WTC11 (cell line): ENCODE measurements at regions not wholly inside any gene's neighbourhood (a gene's known extent, or its start where the extent isn't known, plus 50 kb on each side); places are given as distances from the start of the nearest gene placed in this dataset.

Source experiments
- ATAC-seq: fragments of 200-7000 bp; cut with Tn5 transposase; 2 replicates; pipeline ENCODE4 v1.10.0; 2021; ENCODE audit warnings: mild to moderate bottlenecking, moderate library complexity
- CTCF ChIA-PET: fragments of 300-600 bp; sonication (Branson Sonifier 250); formaldehyde crosslinking; loops from one replicate; lab custom pipeline; 2021; ENCODE audit warnings: antibody characterized with exemption; lab: Charles Lee
- POLR2A ChIA-PET: fragments of 350-600 bp; sonication (Branson Sonifier 250); formaldehyde crosslinking; loops from one replicate; lab custom pipeline; 2021; ENCODE audit warnings: antibody characterized with exemption; lab: Charles Lee
- DNase-seq: peaks from one replicate; pipeline ENCODE4 v3.0.0; 2021; ENCODE audit warnings: low spot score
- H3K27ac Mint-ChIP-seq: 2 replicates; pipeline ENCODE4 v1.8.0; 2021; ENCODE audit warnings: mixed read lengths
- H3K27me3 Mint-ChIP-seq: 2 replicates; pipeline ENCODE4 v1.8.0; 2021; ENCODE audit warnings: low read depth, mild to moderate bottlenecking, moderate library complexity, mixed read lengths
- H3K36me3 Mint-ChIP-seq: 2 replicates; pipeline ENCODE4 v1.8.0; 2021; ENCODE audit warnings: mixed read lengths
- H3K4me1 Mint-ChIP-seq: 2 replicates; pipeline ENCODE4 v1.8.0; 2022; ENCODE audit warnings: mixed read lengths
- H3K4me3 Mint-ChIP-seq: 2 replicates; pipeline ENCODE4 v1.8.0; 2021; ENCODE audit warnings: mild to moderate bottlenecking, moderate library complexity, mixed read lengths
- H3K9me3 Mint-ChIP-seq: 2 replicates; pipeline ENCODE4 v1.8.0; 2021; ENCODE audit warnings: mixed read lengths
- AR ChIP-seq: fragments of 250-450 bp; sonication (Bioruptor Pico); IDR thresholded peaks from 2 replicates; pipeline ENCODE4 v1.9.0; 2021; ENCODE audit warnings: mild to moderate bottlenecking
- CBFB ChIP-seq: sonication (generic); formaldehyde crosslinking; IDR thresholded peaks from 2 replicates; pipeline ENCODE4 v1.8.1; 2022; ENCODE audit warnings: mild to moderate bottlenecking, low read depth, missing genetic modification reagents
- ERG ChIP-seq: fragments of 250-450 bp; sonication (Bioruptor Pico); IDR thresholded peaks from 2 replicates; pipeline ENCODE4 v1.8.0; 2021; ENCODE audit warnings: mild to moderate bottlenecking
- ETV6 ChIP-seq: sonication (generic); formaldehyde crosslinking; IDR thresholded peaks from 2 replicates; pipeline ENCODE4 v1.8.1; 2022; ENCODE audit warnings: mild to moderate bottlenecking, missing genetic modification reagents
- FOXK1 ChIP-seq: sonication (generic); formaldehyde crosslinking; IDR thresholded peaks from 2 replicates; pipeline ENCODE4 v1.8.0; 2022; ENCODE audit warnings: mild to moderate bottlenecking, moderate library complexity, missing genetic modification reagents
- GABPB1 ChIP-seq: sonication (generic); formaldehyde crosslinking; IDR thresholded peaks from 2 replicates; pipeline ENCODE4 v1.8.1; 2023; ENCODE audit warnings: mild to moderate bottlenecking, missing genetic modification reagents
- HMGXB4 ChIP-seq: sonication (generic); formaldehyde crosslinking; IDR thresholded peaks from 2 replicates; pipeline ENCODE4 v1.8.1; 2023; ENCODE audit warnings: mild to moderate bottlenecking, moderate library complexity, missing genetic modification reagents
- IRF1 ChIP-seq: sonication (generic); formaldehyde crosslinking; IDR thresholded peaks from 2 replicates; pipeline ENCODE4 v1.8.0; 2023; ENCODE audit warnings: missing genetic modification reagents
- MAX ChIP-seq: sonication (generic); formaldehyde crosslinking; IDR thresholded peaks from 2 replicates; pipeline ENCODE4 v1.8.0; 2022; ENCODE audit warnings: mild to moderate bottlenecking, missing genetic modification reagents
- MYBL2 ChIP-seq: sonication (generic); formaldehyde crosslinking; IDR thresholded peaks from 2 replicates; pipeline ENCODE4 v1.8.1; 2023; ENCODE audit warnings: mild to moderate bottlenecking, moderate library complexity, missing genetic modification reagents
- NFE2L1 ChIP-seq: sonication (generic); formaldehyde crosslinking; IDR thresholded peaks from 2 replicates; pipeline ENCODE4 v1.8.1; 2023; ENCODE audit warnings: missing genetic modification reagents
- NFYB ChIP-seq: sonication (generic); formaldehyde crosslinking; conservative IDR thresholded peaks from 2 replicates; pipeline ENCODE4 v1.8.0; 2022; ENCODE audit warnings: low read depth, missing genetic modification reagents
- NR1H2 ChIP-seq: sonication (generic); formaldehyde crosslinking; IDR thresholded peaks from 2 replicates; pipeline ENCODE4 v1.9.0; 2021; ENCODE audit warnings: mild to moderate bottlenecking, moderate library complexity, missing genetic modification reagents
- NR2C2 ChIP-seq: sonication (generic); formaldehyde crosslinking; IDR thresholded peaks from 2 replicates; pipeline ENCODE4 v1.8.0; 2022; ENCODE audit warnings: mild to moderate bottlenecking, missing genetic modification reagents
- RORB ChIP-seq: fragments of 250-450 bp; sonication (Bioruptor Pico); IDR thresholded peaks from 2 replicates; pipeline ENCODE4 v1.9.0; 2021; ENCODE audit warnings: mild to moderate bottlenecking
- SP1 ChIP-seq: sonication (generic); formaldehyde crosslinking; conservative IDR thresholded peaks from 2 replicates; pipeline ENCODE4 v1.8.1; 2022; ENCODE audit warnings: missing genetic modification reagents
- TEAD1 ChIP-seq: sonication (generic); formaldehyde crosslinking; IDR thresholded peaks from 2 replicates; pipeline ENCODE4 v1.8.0; 2022; ENCODE audit warnings: mild to moderate bottlenecking, missing genetic modification reagents
- TEAD4 ChIP-seq: sonication (generic); formaldehyde crosslinking; IDR thresholded peaks from 2 replicates; pipeline ENCODE4 v1.8.0; 2022; ENCODE audit warnings: mild to moderate bottlenecking, missing genetic modification reagents
- ZNF263 ChIP-seq: sonication (generic); formaldehyde crosslinking; IDR thresholded peaks from 2 replicates; pipeline ENCODE4 v1.8.1; 2022; ENCODE audit warnings: low read depth, mild to moderate bottlenecking, moderate library complexity, missing genetic modification reagents
- ZNF512 ChIP-seq: sonication (generic); formaldehyde crosslinking; IDR thresholded peaks from 2 replicates; pipeline ENCODE4 v1.8.1; 2022; ENCODE audit warnings: missing genetic modification reagents, borderline replicate concordance

- ATAC-seq (no peak), DNase-seq (no peak)
- ChIA-PET CTCF (no interaction called here), POLR2A (no interaction called here)
- peaks cover 62% of the 10 kb centered on the region for H3K9me3 Mint-ChIP-seq
- H3K4me1 Mint-ChIP-seq: no peaks in the 10 kb centered on the region
- TF ChIP-seq TEAD4 (no peak), SP1 (CRISPR knock-in tag) (no peak), GABPB1 (no peak), ETV6 (CRISPR knock-in tag) (no peak)
- no peak overlapping the region for H3K4me3 Mint-ChIP-seq
- peaks cover 10% of the 10 kb centered on the region for H3K36me3 Mint-ChIP-seq
- no peaks in the 10 kb centered on the region; the same call in 1 of the 2 replicates for H3K27me3 Mint-ChIP-seq
- H3K27ac Mint-ChIP-seq: no peak overlapping the region
These were observed 181.8 kb upstream of the CCNH start for GRCh38 chr5:87594566-87594965.

GRCh38 chr5:87589587-87589986 is 176.9 kb upstream of the CCNH start:
- Mint-ChIP-seq H3K27me3 (no peaks in the 10 kb centered on the region), H3K4me3 (no peak overlapping the region), H3K9me3 (peaks cover 30% of the 10 kb centered on the region), H3K27ac (no peak overlapping the region), H3K36me3 (no peaks in the 10 kb centered on the region), H3K4me1 (peaks cover 15% of the 10 kb centered on the region)
- no peak for DNase-seq
- POLR2A ChIA-PET: no interaction called here
- CTCF ChIA-PET: no interaction called here
- no peak for TF ChIP-seq NR2C2 (CRISPR knock-in tag)
- no peak for TF ChIP-seq IRF1
- TF ChIP-seq CBFB (CRISPR knock-in tag): no peak
- no peak for TF ChIP-seq NFYB (CRISPR knock-in tag)
- no peak for TF ChIP-seq MYBL2
- TF ChIP-seq MAX: no peak
- TF ChIP-seq ZNF512 (CRISPR knock-in tag): no peak
- TF ChIP-seq ERG (CRISPR knock-in tag): no peak
- no peak for TF ChIP-seq ZNF263 (CRISPR knock-in tag)
- no peak for ATAC-seq

GRCh38 chr5:87588316-87588715 is 175.6 kb upstream of the CCNH start:
- H3K9me3 Mint-ChIP-seq: peaks cover 25% of the 10 kb centered on the region
- H3K27me3 Mint-ChIP-seq: no peaks in the 10 kb centered on the region
- H3K4me3 Mint-ChIP-seq: no peak overlapping the region
- ChIA-PET POLR2A (no interaction called here), CTCF (interaction anchor here (1.0 kb wide), 1 partner anchor 193 kb away, joined by 3 read pairs; no protein-coding TSS in a partner anchor)
- ATAC-seq (no peak), DNase-seq (no peak)
- no peaks in the 10 kb centered on the region for H3K36me3 Mint-ChIP-seq
- H3K4me1 Mint-ChIP-seq: peaks cover 15% of the 10 kb centered on the region
- no peak overlapping the region; the same call in 1 of the 2 replicates for H3K27ac Mint-ChIP-seq
- no peak for TF ChIP-seq AR (CRISPR knock-in tag)
- no peak for TF ChIP-seq RORB (CRISPR knock-in tag)
- no peak for TF ChIP-seq ZNF512 (CRISPR knock-in tag)
- no peak for TF ChIP-seq NFE2L1 (CRISPR knock-in tag)
- TF ChIP-seq TEAD1: no peak
- no peak for TF ChIP-seq HMGXB4 (CRISPR knock-in tag)
- no peak for TF ChIP-seq NR1H2 (CRISPR knock-in tag)
- no peak for TF ChIP-seq FOXK1
